ENCODE measurements at regions not wholly inside any gene's neighbourhood (a gene's known extent, or its start where the extent isn't known, plus 50 kb on each side); places are given as distances from the start of the nearest gene placed in this dataset.

- TF ChIP-seq SPI1 (IDR thresholded peaks at IDR 0.05; ENCODE audit: low read depth, low read length) (no peak), POU2F2 (IDR thresholded peaks at IDR 0.05; ENCODE audit: low read depth, low read length) (no peak), POLR2AphosphoS5 (IDR thresholded peaks at IDR 0.05; ENCODE audit: low read depth, low read length) (no peak), TAF1 (IDR thresholded peaks at IDR 0.05; ENCODE audit: low read depth, low read length) (no peak), POLR2A (IDR thresholded peaks at IDR 0.05; ENCODE audit: low read depth, low read length) (no peak), PAX5 (IDR thresholded peaks at IDR 0.05; ENCODE audit: insufficient read depth, low read length, severe bottlenecking) (no peak)
- FAIRE-seq (no peak), DNase-seq (ENCODE audit: insufficient read length, low spot score) (no peak)
Measured at GRCh38 chr1:56052041-56052440, 527.3 kb downstream of the PLPP3 start.

DNA sequence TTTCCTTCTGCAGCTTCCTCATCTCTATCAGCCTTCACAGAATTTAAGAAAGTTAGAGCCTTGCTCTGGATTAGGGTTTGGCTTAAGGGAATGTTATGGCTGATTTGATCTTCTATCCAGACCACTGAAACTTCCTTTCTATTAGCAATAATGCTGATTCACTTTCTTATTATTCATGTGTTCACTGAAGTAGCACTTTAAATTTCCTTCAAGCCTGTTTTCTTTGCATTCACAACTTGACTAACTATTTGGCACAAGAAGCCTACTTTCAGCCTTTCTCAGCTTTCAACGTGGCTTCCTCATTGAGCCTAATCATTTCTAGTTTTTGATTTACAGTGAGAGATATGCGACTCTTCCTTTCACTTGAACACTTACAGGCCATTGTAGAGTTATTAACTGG is 528.5 kb downstream of the PLPP3 start:
- FAIRE-seq: no peak
- no peak for DNase-seq (ENCODE audit: insufficient read length, low spot score)
- TF ChIP-seq POU2F2 (IDR thresholded peaks at IDR 0.05; ENCODE audit: low read depth, low read length) (no peak), PAX5 (IDR thresholded peaks at IDR 0.05; ENCODE audit: insufficient read depth, low read length, severe bottlenecking) (no peak), TAF1 (IDR thresholded peaks at IDR 0.05; ENCODE audit: low read depth, low read length) (no peak), POLR2AphosphoS5 (IDR thresholded peaks at IDR 0.05; ENCODE audit: low read depth, low read length) (no peak), SPI1 (IDR thresholded peaks at IDR 0.05; ENCODE audit: low read depth, low read length) (no peak), POLR2A (IDR thresholded peaks at IDR 0.05; ENCODE audit: low read depth, low read length) (no peak)

DNA sequence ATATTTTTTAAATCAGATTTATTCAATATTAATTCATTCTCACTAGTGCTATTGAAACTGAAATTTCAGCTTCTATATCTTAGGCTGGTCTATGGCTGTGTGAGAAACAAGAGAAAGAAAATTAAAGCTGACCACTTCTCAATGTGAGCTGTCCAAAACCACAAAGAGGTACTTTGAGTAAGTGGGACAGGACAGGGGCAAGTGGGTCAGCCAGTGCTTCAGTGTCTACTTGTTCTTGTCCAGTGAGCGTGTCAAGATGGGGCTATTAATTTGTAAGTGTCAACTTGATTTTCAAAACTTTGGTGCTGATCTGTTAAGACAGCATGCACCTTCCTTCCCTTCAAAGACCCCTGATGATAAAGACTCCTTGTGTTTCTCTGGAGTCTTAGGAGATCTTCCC is 533.9 kb downstream of the PLPP3 start:
- no peak for FAIRE-seq
- TF ChIP-seq PAX5 (IDR thresholded peaks at IDR 0.05; ENCODE audit: insufficient read depth, low read length, severe bottlenecking) (peak; percentile 44), SPI1 (IDR thresholded peaks at IDR 0.05; ENCODE audit: low read depth, low read length) (no peak)
- DNase-seq (ENCODE audit: insufficient read length, low spot score): no peak

DNA sequence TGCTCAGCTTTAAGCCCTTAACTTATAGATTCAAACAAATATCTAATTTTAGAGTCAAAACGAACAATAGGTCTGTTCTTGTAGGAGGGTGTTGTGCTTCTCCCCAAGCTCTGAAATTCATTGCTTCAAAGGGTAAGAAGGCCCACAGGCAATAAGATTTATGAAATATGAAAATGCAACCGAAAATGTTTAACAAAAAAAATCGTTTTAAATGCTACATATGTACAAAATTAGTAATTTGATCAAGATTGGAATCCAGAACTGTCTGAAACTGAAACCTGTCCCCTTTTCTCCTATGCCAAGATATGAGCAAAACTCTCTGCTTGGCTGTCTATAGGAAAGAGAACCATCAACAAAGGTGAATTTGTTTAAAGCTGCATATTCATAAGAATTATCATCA is 534.3 kb downstream of the PLPP3 start:
- TF ChIP-seq POLR2A (IDR thresholded peaks at IDR 0.05; ENCODE audit: low read depth, low read length): no peak
- FAIRE-seq (no peak), DNase-seq (ENCODE audit: insufficient read length, low spot score) (no peak)

GRCh38 chr1:56036479-56036878 is 542.9 kb downstream of the PLPP3 start:
- DNase-seq (ENCODE audit: insufficient read length, low spot score): no peak

GRCh38 chr1:56034847-56035481 is 544.4 kb downstream of the PLPP3 start:
- no peak for FAIRE-seq

More at GRCh38 chr1:56036479-56036878, 542.9 kb downstream of the PLPP3 start:
- TF ChIP-seq SPI1 (IDR thresholded peaks at IDR 0.05; ENCODE audit: low read depth, low read length) (no peak), PAX5 (IDR thresholded peaks at IDR 0.05; ENCODE audit: insufficient read depth, low read length, severe bottlenecking) (no peak), POLR2AphosphoS5 (IDR thresholded peaks at IDR 0.05; ENCODE audit: low read depth, low read length) (no peak), TAF1 (IDR thresholded peaks at IDR 0.05; ENCODE audit: low read depth, low read length) (no peak), POLR2A (IDR thresholded peaks at IDR 0.05; ENCODE audit: low read depth, low read length) (no peak), POU2F2 (IDR thresholded peaks at IDR 0.05; ENCODE audit: low read depth, low read length) (no peak)
- no peak for FAIRE-seq

DNA sequence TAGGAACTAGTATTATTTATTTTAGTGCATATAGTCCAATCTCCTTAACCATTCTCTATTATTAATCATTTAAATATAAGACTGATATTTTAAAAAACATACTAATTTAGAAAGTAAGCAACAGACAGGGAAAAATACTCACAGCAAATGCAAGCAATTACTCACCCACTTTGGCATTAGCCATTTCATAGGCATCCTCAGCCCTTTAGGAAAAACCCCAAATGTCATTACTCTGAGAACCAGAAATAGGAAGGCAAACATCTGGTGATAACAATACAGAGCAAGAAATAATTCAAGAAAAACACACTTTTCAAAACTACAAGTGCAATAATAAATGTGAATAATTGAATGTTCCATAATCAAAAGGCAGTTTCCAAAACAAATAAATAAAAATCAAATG is 545.1 kb downstream of the PLPP3 start:
- TF ChIP-seq SPI1 (IDR thresholded peaks at IDR 0.05; ENCODE audit: low read depth, low read length) (no peak), POU2F2 (IDR thresholded peaks at IDR 0.05; ENCODE audit: low read depth, low read length) (no peak), TAF1 (IDR thresholded peaks at IDR 0.05; ENCODE audit: low read depth, low read length) (no peak), PAX5 (IDR thresholded peaks at IDR 0.05; ENCODE audit: insufficient read depth, low read length, severe bottlenecking) (no peak), POLR2AphosphoS5 (IDR thresholded peaks at IDR 0.05; ENCODE audit: low read depth, low read length) (no peak), POLR2A (IDR thresholded peaks at IDR 0.05; ENCODE audit: low read depth, low read length) (no peak)
- DNase-seq (ENCODE audit: insufficient read length, low spot score) (no peak), FAIRE-seq (no peak)

More at GRCh38 chr1:56034847-56035481, 544.4 kb downstream of the PLPP3 start:
- no peak for DNase-seq (ENCODE audit: insufficient read length, low spot score)
- TF ChIP-seq POU2F2 (IDR thresholded peaks at IDR 0.05; ENCODE audit: low read depth, low read length) (no peak), PAX5 (IDR thresholded peaks at IDR 0.05; ENCODE audit: insufficient read depth, low read length, severe bottlenecking) (no peak), SPI1 (IDR thresholded peaks at IDR 0.05; ENCODE audit: low read depth, low read length) (no peak), POLR2AphosphoS5 (IDR thresholded peaks at IDR 0.05; ENCODE audit: low read depth, low read length) (no peak), POLR2A (IDR thresholded peaks at IDR 0.05; ENCODE audit: low read depth, low read length) (no peak), TAF1 (IDR thresholded peaks at IDR 0.05; ENCODE audit: low read depth, low read length) (no peak)

GRCh38 chr1:56033321-56034037 is 545.9 kb downstream of the PLPP3 start:
- DNase-seq (ENCODE audit: insufficient read length, low spot score): no peak
- TF ChIP-seq POU2F2 (IDR thresholded peaks at IDR 0.05; ENCODE audit: low read depth, low read length) (no peak), SPI1 (IDR thresholded peaks at IDR 0.05; ENCODE audit: low read depth, low read length) (no peak), POLR2AphosphoS5 (IDR thresholded peaks at IDR 0.05; ENCODE audit: low read depth, low read length) (no peak), POLR2A (IDR thresholded peaks at IDR 0.05; ENCODE audit: low read depth, low read length) (no peak), PAX5 (IDR thresholded peaks at IDR 0.05; ENCODE audit: insufficient read depth, low read length, severe bottlenecking) (no peak), TAF1 (IDR thresholded peaks at IDR 0.05; ENCODE audit: low read depth, low read length) (no peak)
- no peak for FAIRE-seq

- FAIRE-seq (no peak), DNase-seq (ENCODE audit: insufficient read length, low spot score) (no peak)
- TF ChIP-seq POLR2AphosphoS5 (IDR thresholded peaks at IDR 0.05; ENCODE audit: low read depth, low read length) (no peak), SPI1 (IDR thresholded peaks at IDR 0.05; ENCODE audit: low read depth, low read length) (no peak), POLR2A (IDR thresholded peaks at IDR 0.05; ENCODE audit: low read depth, low read length) (no peak), PAX5 (IDR thresholded peaks at IDR 0.05; ENCODE audit: insufficient read depth, low read length, severe bottlenecking) (no peak), POU2F2 (IDR thresholded peaks at IDR 0.05; ENCODE audit: low read depth, low read length) (no peak), TAF1 (IDR thresholded peaks at IDR 0.05; ENCODE audit: low read depth, low read length) (no peak)
Measured at GRCh38 chr1:56032096-56032676, 547.2 kb downstream of the PLPP3 start.
